Mesenchymal stem cell (in vitro differentiated cells and primary cell): ENCODE measurements at regions not wholly inside any gene's neighbourhood (a gene's known extent, or its start where the extent isn't known, plus 50 kb on each side); places are given as distances from the start of the nearest gene placed in this dataset.

ENCODE experiments used
- DNase-seq: peaks from one replicate; pipeline ENCODE4 v3.0.0-alpha.2; 2013
- H2AFZ ChIP-seq: one replicate; pipeline ENCODE4 v1.6.1; 2013; ENCODE audit warnings: low read depth, mild to moderate bottlenecking, control low read depth, inconsistent platforms, low read length, moderate library complexity
- H2AK5ac ChIP-seq: 2 replicates; pipeline ENCODE4 v1.6.1; 2013; ENCODE audit warnings: low read length, moderate library complexity, mild to moderate bottlenecking, inconsistent platforms; ENCODE audit not compliant: severe bottlenecking
- H2BK120ac ChIP-seq: one replicate; pipeline ENCODE4 v1.6.1; 2013; ENCODE audit warnings: low read depth, mild to moderate bottlenecking, inconsistent platforms, low read length, moderate library complexity
- H2BK12ac ChIP-seq, 2 experiments: one replicate each; pipeline ENCODE4 v1.6.1; 2013; ENCODE audit warnings: inconsistent platforms in 2 of 2, low read length in 2 of 2, mild to moderate bottlenecking in 2 of 2, moderate library complexity in 2 of 2, control low read depth in 1 of 2
- H2BK15ac ChIP-seq: one replicate; pipeline ENCODE4 v1.6.1; 2013; ENCODE audit warnings: mild to moderate bottlenecking, low read depth, inconsistent platforms; ENCODE audit not compliant: poor library complexity, severe bottlenecking
- H2BK5ac ChIP-seq: 2 replicates; pipeline ENCODE4 v1.6.1; 2013; ENCODE audit warnings: low read depth, mild to moderate bottlenecking, low read length, control low read depth, inconsistent platforms; ENCODE audit not compliant: poor library complexity, severe bottlenecking
- H3K14ac ChIP-seq, 2 experiments: one replicate each; pipeline ENCODE4 v1.6.1; 2013; ENCODE audit warnings: inconsistent platforms in 2 of 2, low read length in 2 of 2, control low read depth in 1 of 2, mild to moderate bottlenecking in 1 of 2, moderate library complexity in 1 of 2
- H3K18ac ChIP-seq, 2 experiments: one replicate each; pipeline ENCODE4 v1.6.1; 2013; ENCODE audit warnings: inconsistent platforms in 2 of 2, low read length in 2 of 2, control low read depth in 1 of 2, low read depth in 1 of 2, mild to moderate bottlenecking in 1 of 2
- H3K23ac ChIP-seq, 2 experiments: one replicate each; pipeline ENCODE4 v1.6.1; 2013; ENCODE audit warnings: inconsistent platforms in 2 of 2, low read length in 2 of 2, mild to moderate bottlenecking in 2 of 2, moderate library complexity in 2 of 2, control low read depth in 1 of 2
- H3K27ac ChIP-seq: 2 replicates; pipeline ENCODE4 v1.5.1; 2013; ENCODE audit warnings: mild to moderate bottlenecking, moderate library complexity, low read length, control low read depth, inconsistent platforms; ENCODE audit not compliant: poor library complexity, severe bottlenecking
- H3K27me3 ChIP-seq, 2 experiments: 2 replicates each; pipeline versions ENCODE4 v1.6.1 to v1.7.0; 2013; ENCODE audit warnings: low read length in 2 of 2, mild to moderate bottlenecking in 2 of 2, moderate library complexity in 2 of 2, control low read depth in 1 of 2, inconsistent platforms in 1 of 2; ENCODE audit not compliant: control insufficient read depth in 1 of 2, insufficient read depth in 1 of 2
- H3K36me3 ChIP-seq, 2 experiments: 2 replicates each; pipeline versions ENCODE4 v1.6.1 to v1.7.0; 2013; ENCODE audit warnings: low read length in 2 of 2, control low read depth in 1 of 2, inconsistent platforms in 1 of 2, low read depth in 1 of 2, mild to moderate bottlenecking in 1 of 2; ENCODE audit not compliant: insufficient read depth in 2 of 2, control insufficient read depth in 1 of 2
- H3K4ac ChIP-seq, 2 experiments: one replicate each; pipeline ENCODE4 v1.6.1; 2013; ENCODE audit warnings: inconsistent platforms in 2 of 2, low read length in 2 of 2, mild to moderate bottlenecking in 2 of 2, moderate library complexity in 2 of 2, control low read depth in 1 of 2, low read depth in 1 of 2
- H3K4me1 ChIP-seq: 2 replicates; pipeline ENCODE4 v1.6.1; 2013; ENCODE audit warnings: low read depth, low read length, control low read depth; ENCODE audit not compliant: control insufficient read depth, insufficient read depth
- H3K4me2 ChIP-seq: 2 replicates; pipeline ENCODE4 v1.6.1; 2013; ENCODE audit warnings: low read length, mild to moderate bottlenecking, inconsistent platforms; ENCODE audit not compliant: poor library complexity, severe bottlenecking
- H3K4me3 ChIP-seq, 2 experiments: 2 replicates each; pipeline versions ENCODE4 v1.5.1 to v1.7.0; 2013; ENCODE audit warnings: low read length in 2 of 2, mild to moderate bottlenecking in 2 of 2, control low read depth in 1 of 2, low read depth in 1 of 2; ENCODE audit not compliant: insufficient read depth in 1 of 2
- H3K79me1 ChIP-seq: replicated peaks from 2 replicates; pipeline ENCODE4 v1.6.1; 2013; ENCODE audit warnings: mild to moderate bottlenecking, control low read depth, low read length, inconsistent platforms; ENCODE audit not compliant: poor library complexity, severe bottlenecking
- H3K9ac ChIP-seq: 2 replicates; pipeline ENCODE4 v1.7.0; 2013; ENCODE audit warnings: mild to moderate bottlenecking, low read length, moderate library complexity
- H3K9me3 ChIP-seq: 2 replicates; pipeline ENCODE4 v1.7.0; 2013; ENCODE audit warnings: mild to moderate bottlenecking, low read length; ENCODE audit not compliant: control insufficient read depth
- H4K8ac ChIP-seq: one replicate; pipeline ENCODE4 v1.6.1; 2013; ENCODE audit warnings: inconsistent platforms, mild to moderate bottlenecking, low read length, moderate library complexity
- H4K91ac ChIP-seq: one replicate; pipeline ENCODE4 v1.6.1; 2013; ENCODE audit warnings: mild to moderate bottlenecking, low read length, inconsistent platforms
- WGBS: methylation state at CpG from one replicate; pipeline ENCODE4 v1.1.7; 2013; ENCODE audit warnings: mixed read lengths; 5-methylcytosine and 5-hydroxymethylcytosine counted together

DNA sequence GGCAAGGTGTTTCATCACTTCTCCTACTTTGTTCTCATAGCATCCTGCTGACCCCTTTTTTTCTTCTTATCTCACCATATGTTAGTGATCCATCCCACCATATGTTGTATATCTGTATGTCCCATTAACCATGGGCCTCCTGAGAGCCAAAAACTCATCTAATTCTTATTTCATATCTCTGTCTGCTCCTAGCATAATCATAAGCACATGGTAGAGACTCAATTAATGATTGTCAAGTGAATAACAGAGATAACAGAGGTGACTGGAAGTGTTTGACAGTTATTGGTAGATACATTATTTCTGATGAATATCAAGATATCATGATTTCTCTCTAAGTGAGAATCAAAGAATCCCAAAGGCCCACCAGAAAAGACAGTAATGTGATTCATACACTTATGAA is 138.1 kb upstream of the MPPED2 start:
- Histone ChIP-seq H2BK12ac (no peak overlapping the region), H3K18ac (no peak overlapping the region), H3K4me3 (no peak overlapping the region), H2AK5ac (no peak overlapping the region), H3K27ac (no peak overlapping the region), H3K79me1 (no peaks in the 10 kb centered on the region), H3K27me3 (no peaks in the 10 kb centered on the region), H2BK15ac (no peak overlapping the region), H4K8ac (no peak overlapping the region), H3K4me2 (no peak overlapping the region), H3K36me3 (no peaks in the 10 kb centered on the region), H3K4ac (no peak overlapping the region), H3K4me1 (no peaks in the 10 kb centered on the region), H2BK120ac (no peak overlapping the region), H3K9me3 (no peaks in the 10 kb centered on the region), H3K23ac (no peak overlapping the region), H2AFZ (no peak overlapping the region), H3K9ac (no peak overlapping the region), H4K91ac (no peak overlapping the region), H2BK5ac (no peak overlapping the region), H3K14ac (no peak overlapping the region)
- DNase-seq, result no peak

DNA sequence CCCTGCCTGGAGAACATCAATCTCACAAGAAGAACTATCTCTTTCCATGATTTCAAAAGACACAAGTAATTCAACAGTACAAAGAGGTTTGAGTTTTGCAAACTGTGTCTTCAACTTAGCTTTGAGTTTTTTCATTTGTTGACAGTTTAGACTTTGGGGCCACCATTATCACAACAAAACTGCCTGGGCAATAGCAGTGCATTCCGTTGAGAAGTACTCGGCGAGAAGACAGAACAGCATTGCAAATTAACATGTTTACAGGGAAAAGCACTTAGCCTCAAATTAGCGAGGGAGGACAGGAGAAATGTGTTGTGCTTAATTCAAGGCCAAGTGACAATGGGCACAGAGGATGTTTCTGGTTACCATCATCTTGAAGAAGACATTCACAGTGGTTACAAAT is 133.2 kb upstream of the MPPED2 start:
- H3K14ac ChIP-seq, result no peak overlapping the region
- no peaks in the 10 kb centered on the region for H3K9me3 ChIP-seq
- H3K18ac ChIP-seq, result no peak overlapping the region
- H3K4ac ChIP-seq, result no peak overlapping the region
- H3K4me2 ChIP-seq, result no peak overlapping the region
- no peak overlapping the region for H4K8ac ChIP-seq
- no peaks in the 10 kb centered on the region for H3K36me3 ChIP-seq
- no peak overlapping the region for H4K91ac ChIP-seq
- H3K9ac ChIP-seq, result no peak overlapping the region
- DNase-seq, result no peak
- H3K79me1 ChIP-seq, result no peaks in the 10 kb centered on the region
- no peaks in the 10 kb centered on the region for H3K4me1 ChIP-seq
- WGBS, result 3% methylated on average over 4 of the region's 4 CpGs
- no peak overlapping the region for H2AFZ ChIP-seq
- no peak overlapping the region for H3K4me3 ChIP-seq
- no peak overlapping the region for H3K23ac ChIP-seq
- H2BK120ac ChIP-seq, result no peak overlapping the region
- H2AK5ac ChIP-seq, result no peak overlapping the region
- no peak overlapping the region for H2BK5ac ChIP-seq
- no peak overlapping the region for H2BK12ac ChIP-seq
- no peak overlapping the region for H3K27ac ChIP-seq
- H3K27me3 ChIP-seq, result no peaks in the 10 kb centered on the region
- no peak overlapping the region for H2BK15ac ChIP-seq

DNA sequence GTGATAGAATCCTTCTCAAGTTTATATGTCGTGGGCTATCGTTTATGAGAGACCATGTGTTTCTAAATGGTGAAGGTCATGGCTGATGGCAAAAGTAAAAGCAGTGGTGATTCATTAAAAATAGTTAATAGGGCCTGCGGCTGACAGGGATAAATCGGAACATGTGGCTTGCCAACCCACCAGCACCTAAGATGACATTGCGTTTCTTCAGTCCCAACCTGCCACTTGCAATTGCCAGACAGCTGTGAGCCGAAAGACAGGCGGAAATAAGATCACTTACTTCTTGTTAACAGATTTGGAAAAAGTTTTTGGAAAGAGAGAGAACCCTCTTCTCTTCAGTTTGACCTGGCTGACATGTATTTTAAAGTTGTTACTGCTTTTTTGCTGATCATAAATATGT is 131.5 kb upstream of the MPPED2 start:
- Histone ChIP-seq H3K18ac (no peak overlapping the region), H4K91ac (no peak overlapping the region), H3K14ac (no peak overlapping the region), H3K4me3 (no peak overlapping the region), H3K4me2 (no peak overlapping the region), H2BK5ac (no peak overlapping the region), H3K4me1 (no peaks in the 10 kb centered on the region), H2BK15ac (no peak overlapping the region), H2BK120ac (no peak overlapping the region), H3K23ac (no peak overlapping the region), H3K27me3 (no peaks in the 10 kb centered on the region), H3K79me1 (no peaks in the 10 kb centered on the region), H3K9ac (no peak overlapping the region), H3K4ac (no peak overlapping the region), H2AFZ (no peak overlapping the region), H2BK12ac (no peak overlapping the region), H4K8ac (no peak overlapping the region), H3K9me3 (no peaks in the 10 kb centered on the region), H2AK5ac (no peak overlapping the region), H3K36me3 (no peaks in the 10 kb centered on the region), H3K27ac (no peak overlapping the region)
- WGBS, result 93% methylated on average over 7 of the region's 7 CpGs
- DNase-seq, result no peak

DNA sequence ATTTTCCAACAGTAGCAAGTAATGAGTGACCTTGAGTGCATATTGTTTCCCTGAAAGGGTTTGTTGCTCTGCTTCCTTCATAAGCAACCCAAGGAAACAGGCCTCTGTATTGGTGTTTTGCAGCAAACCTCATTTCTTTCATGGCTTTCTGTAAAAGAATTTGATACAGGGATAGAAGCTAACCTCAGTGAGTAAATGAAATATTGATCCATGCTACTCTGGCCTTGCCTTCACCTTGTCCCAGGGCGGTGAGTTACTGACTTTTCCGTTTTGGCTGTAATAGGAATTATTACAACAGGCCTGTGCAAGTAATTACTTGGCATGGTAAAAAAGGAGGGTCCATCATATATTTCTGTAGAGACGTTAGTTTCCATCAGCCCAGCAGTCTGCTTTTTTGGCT is 130.9 kb upstream of the MPPED2 start:
- Histone ChIP-seq H3K4ac (no peak overlapping the region), H3K9me3 (no peaks in the 10 kb centered on the region), H2BK12ac (no peak overlapping the region), H3K9ac (no peak overlapping the region), H2BK120ac (no peak overlapping the region), H3K27ac (no peak overlapping the region), H3K27me3 (no peaks in the 10 kb centered on the region), H3K4me1 (no peaks in the 10 kb centered on the region), H3K36me3 (no peaks in the 10 kb centered on the region), H2AFZ (no peak overlapping the region), H3K4me2 (no peak overlapping the region), H3K14ac (no peak overlapping the region), H2BK5ac (no peak overlapping the region), H3K18ac (no peak overlapping the region), H4K8ac (no peak overlapping the region), H3K79me1 (no peaks in the 10 kb centered on the region), H2AK5ac (no peak overlapping the region), H3K23ac (no peak overlapping the region), H4K91ac (no peak overlapping the region), H3K4me3 (no peak overlapping the region), H2BK15ac (no peak overlapping the region)
- 93% methylated on average over 2 of the region's 3 CpGs for WGBS
- no peak for DNase-seq
